ENCODE measurements at regions not wholly inside any gene's neighbourhood (a gene's known extent, or its start where the extent isn't known, plus 50 kb on each side); places are given as distances from the start of the nearest gene placed in this dataset.
"Not testable (repeated sequence)": the region's sequence is repeated elsewhere in the genome, so short reads cannot be mapped to it uniquely, and the experiment has no call there.

DNA sequence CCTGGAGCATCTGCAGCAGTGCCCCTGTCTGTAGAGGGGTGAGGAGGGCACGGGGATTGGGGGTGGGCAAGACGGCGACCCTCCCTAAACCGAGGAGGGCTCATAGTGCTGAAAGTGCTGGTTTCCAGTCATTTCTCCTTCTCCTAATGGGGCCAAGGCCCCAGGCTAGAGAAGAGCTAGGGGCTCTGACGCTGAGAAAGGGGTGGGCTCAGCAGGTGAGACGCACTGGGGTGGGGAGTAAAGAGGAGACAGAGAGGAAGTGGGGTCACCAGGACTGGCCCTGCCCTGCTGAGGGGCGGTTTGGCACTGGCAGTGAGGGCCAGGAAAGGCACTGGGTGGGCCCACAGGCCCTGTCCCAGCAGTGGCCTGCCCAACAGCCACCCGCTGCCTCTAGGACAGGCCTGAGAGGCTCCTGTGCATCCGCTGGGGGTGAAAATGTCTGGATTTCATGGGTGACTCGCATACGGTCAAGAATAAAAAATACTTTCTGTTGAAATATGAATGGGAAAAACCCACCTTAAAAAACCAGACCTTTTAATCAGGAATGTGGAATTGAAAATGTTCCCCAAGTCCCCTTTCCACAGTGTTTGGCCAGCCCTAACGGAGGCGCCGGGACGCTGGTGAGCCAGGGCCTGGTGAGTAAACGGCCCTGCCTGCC lies 122.4 kb upstream of the SMURF2 start:
- no peak for DNase-seq

DNA sequence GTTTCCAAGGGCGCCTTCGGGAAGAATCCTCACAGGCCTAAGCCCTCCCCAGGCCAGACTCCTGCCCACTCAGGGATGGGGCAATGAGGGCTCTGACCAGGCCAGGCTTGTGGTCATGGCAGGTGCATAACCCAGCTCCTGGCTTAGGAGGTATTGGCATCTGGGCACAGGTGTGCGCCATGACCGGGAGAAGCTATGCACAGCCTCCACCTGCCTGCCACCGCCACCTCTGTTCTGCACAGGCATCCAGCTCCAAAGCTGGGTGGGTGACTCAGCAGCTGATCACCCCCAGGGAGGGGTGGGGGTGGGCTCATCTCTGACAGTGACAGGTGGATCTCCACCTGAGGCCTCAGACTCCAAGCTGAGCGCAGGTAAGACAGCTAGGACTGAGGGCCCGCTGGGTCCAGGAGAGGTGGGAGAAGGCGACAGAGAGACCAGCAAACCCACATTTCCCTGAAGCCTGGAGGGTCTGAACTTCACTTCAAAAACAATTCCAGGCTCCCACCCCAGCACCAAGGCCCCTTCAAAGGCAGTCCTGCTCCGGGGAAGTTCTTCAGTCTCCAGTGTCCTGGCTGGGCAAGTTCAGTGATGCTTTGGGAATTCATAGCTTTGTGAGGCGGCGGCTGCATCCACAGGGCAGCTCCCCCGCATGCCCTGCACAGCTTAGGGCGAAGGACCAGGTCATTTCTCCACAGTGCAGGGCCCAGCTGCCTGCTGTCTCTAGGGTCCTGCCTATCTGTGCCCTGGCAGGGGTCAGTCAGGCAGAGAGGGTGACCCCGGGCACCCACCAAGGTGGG lies 121.6 kb upstream of the SMURF2 start:
- no peak for DNase-seq

DNA sequence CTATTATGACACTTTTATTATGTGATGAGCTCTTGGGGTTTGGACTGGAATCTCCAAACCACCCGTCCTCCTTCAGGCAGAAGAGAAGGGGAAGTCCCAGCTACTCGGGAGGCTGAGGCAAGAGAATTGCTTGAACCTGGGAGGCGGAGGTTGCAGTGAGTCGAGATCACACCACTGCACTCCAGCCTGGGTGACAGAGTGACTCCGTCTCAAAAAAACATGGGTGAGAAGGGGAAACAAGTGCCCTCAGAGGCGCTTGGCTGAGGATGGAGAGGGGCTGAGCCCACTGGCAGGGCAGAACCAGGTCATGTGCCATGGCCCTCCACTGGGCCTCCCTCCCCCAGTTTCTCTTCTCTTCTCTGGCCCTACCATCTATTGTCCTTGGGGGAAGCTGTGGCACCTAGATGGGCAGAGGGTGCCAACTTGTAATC lies 120.9 kb upstream of the SMURF2 start:
- DNase-seq, result no peak

DNA sequence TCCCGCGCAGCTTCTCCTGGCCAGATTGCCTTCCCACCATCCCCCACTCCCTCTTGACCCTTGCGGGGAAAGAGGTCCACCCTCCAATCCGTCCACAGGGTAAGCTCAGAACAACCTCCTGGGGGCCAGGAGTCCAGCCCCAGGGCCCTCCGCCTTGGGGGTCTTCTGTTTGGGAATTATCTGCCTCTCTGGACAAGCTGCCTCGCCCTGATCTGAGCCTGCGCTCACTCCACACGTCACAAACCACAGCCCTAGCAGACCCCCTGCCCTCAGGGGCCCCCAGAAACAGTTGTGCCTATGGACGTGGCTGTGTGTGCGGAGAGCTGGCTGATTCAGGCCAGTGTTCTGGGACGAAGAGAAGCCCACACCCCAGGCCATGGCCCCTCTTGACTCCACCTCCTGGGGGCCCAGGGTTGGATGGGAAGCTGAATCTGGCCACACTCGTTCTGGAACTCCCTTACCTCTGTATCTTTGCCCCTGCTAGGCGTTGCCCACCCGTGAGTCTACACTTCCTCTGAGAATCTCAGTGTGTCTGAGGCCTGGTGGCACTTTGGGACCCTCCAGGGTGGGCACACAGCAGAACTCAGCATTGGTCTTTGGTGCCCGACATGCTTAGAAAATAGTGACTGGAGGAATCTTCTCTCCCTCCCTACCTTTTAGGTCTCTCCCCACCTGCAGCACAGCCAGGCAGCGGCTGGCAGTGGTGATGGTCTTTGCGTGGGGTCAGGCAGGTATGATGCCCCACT lies 119.9 kb upstream of the SMURF2 start:
- no peak for DNase-seq

DNA sequence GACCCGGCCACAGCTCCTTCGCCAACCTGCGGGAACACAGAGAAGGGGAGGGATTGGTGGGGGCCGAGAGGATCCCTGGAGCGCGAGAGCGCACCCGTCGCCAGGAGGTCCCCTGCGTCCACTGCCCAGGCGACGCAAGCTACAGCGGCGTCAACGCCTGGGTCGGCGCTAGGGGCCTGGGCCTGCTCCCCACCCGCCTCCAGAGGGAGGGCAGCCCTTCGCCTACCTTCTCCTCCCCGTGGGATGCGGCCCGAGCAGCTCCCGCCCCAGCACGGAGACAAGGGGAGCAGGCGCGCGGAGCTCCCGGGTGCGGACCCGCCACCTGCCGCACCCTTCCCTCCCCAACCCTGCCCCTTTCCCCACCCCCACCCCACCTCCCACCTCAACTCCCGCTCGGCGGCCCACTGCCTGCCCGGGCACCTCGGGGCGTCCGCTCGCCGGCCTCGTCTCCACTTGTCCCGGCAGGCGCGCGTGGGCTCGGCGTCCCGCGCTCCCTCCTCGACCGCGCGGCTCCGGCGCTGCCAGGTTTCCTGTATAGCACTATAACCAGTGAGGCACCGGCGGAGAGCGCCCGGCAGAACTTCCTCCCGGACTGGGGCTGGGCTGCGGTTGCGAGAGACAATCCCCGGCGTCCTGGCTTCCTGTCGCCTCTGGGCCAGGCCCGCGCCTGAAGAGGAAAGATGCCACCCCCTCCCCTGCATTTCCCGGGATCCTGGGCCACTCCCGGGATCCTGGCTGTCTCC lies 119.1 kb upstream of the SMURF2 start:
- peak; percentile 7 to 41 (median 32) for DNase-seq

DNA sequence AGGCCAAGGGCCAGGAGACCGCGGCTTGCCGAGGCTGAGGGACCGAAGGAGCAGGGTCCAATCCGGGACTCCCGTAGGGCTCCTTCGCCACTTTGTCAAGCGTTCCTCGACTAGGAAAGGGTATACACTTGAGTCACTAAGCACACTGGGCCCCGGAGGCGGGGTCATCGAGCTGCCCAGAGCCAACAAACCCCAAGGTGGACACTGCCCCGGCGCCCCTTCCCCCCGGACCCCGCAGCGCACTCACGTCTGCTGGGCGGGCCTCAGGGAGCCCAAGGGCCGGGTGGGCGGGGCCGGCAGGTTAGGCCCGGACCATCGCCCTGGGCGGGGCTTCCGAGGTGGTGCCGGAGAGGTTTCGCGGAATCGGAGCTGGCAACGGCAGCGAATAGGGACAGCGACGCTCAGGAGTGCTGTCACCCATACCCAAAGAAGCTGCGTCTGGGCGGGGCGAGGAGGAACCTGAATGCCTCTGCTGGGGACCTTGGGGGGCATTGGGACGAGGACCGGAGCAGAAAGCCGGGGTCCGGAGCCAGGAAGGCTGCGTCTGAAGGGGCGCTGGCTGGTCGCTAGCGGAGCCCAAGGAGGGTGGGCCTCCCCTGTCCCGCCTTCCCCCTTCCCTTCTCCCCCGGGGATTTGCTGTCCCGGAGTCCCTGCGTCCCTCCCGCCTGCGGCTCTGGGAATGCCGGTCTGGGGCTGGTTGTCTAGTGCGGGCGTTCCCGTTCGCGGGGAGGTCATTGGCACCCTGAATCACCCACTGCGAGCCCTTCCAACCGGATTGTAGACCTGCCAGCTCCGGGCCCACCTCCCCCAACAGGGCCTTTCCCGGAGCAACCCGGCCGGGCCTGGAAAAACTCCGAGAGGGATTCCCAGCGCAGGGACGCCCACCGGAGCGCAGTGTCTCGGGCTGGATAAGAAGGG lies 118.2 kb upstream of the SMURF2 start:
- DNase-seq, result peak; percentile 34 to 72 (median 60)

DNA sequence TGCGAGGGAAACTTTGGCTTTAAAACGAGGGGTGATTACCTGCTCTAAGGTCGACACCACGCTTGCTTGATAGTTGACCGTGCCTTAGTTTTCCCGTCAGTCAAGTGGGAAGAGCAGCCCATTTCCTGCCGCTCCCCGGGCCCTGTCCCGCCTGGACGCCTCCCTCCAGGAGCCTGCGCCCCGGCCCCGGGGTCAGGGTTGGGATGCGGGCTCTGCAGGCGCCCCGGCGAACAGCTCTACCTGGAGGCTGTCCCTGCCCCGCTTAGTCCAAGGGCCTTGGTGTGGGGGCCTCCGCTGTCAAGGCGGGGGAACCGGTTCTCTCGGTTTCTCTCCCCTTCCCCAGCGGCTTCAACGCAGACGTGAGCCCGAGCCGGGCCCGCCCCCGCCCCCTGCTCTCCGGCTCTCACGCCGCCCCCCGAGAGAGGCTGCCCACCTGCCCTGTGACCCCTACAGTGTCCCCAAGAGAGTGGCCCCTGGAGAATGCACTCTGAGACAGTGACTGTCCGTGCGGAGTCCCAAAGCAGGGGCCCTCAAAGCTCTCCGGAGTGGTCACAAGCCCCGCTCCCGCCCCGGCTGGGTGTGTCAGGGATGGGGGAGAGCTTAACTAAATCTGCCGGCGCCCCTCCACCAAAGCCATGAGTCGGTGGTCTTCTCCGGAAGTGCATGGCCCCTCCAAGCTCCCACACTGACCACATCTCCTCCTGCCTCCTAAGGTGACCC lies 117.4 kb upstream of the SMURF2 start:
- DNase-seq, result no peak

DNA sequence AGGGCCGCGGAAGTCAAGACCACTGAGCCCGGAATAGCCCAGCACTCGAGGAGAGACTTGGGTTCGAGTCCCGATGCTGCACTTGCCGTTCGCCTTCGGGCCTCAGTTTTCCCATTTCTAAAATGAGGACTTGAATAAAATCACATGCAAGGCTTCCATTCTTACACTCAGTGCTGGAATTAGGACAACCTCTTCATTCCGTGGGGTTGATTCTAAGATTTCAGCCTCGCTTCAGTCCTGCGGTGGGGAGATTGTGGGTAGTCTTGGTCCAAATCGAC lies 116.9 kb upstream of the SMURF2 start:
- not testable (repeated sequence) for DNase-seq

DNA sequence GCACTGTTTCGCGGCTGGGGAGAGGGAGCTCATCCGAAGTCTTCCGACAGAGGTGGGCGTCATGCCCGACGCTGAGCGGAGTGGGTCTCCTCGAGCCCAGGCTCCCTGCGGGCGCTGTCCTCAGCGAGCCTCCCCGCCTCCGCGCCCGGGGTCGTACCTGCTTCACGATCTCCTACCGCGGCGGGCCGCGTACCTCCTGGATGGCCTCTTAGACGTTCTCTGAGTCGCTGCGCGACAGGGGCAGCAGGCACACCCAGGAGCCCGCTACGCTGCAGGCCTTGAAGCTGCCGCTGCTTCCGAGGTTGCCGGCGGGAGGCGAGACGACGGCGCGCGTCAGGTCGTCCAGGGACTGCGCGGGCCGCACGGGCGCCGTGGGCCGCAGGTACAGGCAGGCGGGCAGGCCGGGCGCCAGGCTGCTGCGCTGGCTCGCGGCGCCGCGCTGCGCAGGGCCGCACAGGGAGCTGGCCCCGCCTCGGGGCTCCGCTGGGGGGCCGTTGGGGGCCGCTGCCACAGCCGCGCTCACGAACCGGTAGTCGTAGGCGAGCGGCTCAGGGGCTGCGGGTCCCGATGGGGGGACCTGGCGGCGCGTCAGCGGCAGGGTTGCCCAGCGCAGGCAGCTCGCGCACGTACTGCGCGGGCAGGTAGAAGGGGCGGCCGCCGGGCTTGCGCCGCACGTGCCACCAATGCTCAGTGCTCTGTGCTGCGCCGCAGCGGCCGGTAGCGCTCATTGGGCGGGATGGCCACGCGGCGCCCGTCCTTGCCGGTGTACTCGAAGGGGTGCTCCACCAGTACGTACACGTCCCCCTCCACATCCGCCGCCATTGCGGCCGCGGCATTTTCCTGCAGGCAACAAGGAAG lies 116.4 kb upstream of the SMURF2 start:
- peak in 2 of 6 experiments; percentile 3 to 18 for DNase-seq

DNA sequence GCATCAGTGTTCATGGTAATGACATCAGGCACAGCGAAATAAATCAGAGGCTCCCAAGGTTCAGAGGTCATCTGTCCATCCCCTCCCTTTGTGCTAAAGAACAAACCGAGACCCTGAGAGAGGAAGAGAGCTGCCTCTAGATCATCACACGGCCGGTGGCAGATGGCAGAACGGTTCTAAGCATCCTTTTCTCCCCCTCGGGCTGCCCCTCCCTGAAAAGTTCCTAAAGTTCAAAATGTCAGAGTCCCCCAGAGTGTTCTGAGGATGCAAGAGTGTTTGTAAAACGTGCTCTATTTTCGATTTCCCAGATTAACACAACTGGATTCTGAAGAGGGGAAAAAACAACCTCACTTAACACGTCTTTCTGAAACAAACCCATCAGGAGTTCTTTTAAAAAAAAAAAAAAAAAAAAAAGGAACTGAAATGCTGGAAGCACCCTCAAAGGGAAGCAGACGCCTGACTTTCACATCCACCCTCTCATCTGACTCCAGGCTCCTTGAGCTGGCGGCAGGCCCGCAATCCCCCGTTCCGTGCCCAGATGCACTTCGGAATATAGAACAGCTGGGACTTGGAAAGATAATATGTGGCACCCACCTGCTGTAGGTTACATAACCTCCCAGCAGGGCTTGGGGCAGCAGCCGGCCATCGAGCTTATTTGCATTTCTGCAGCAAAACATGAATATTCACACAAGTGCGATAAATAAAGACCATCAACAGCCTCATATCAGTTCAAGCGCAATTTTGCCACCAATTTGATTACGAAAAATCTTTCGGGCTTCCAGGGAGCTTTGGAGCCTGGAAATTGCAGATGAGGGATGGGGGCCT lies 115.5 kb upstream of the SMURF2 start:
- no peak for DNase-seq

DNA sequence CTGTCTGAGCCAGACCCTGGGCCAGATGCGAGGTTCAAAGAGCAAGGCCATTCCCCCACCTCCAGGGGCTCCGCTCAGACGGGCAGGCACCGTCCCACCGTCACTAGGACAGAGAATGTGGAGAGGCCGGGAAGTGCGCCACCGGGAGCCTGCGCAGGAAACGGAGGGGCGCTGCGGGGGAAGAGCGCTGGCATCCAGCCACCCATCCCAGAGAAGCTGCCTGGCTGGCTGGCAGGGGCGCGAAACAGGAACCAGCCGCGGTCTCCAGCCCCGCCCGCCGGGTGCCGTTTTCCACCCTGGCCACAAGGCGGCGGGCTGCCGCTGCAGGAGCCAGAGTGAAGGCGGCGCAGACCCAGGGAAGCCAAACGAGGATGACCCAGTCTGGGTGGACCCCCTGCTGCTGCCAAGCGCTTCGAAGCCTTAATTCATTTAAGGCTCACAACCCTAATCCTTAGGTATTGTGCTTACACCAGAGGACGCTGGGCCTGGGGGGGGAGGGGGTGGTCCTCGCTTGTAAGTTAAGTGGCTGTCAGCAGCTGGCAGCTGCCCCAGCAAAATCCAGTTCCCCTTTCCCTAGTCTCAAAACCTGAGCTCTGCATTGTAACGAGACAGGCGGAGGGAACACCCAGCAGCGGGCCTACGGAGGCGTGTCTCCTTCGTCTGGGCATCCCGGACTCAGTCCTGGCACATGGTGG lies 114.8 kb upstream of the SMURF2 start:
- peak; percentile 30 to 74 (median 60) for DNase-seq

DNA sequence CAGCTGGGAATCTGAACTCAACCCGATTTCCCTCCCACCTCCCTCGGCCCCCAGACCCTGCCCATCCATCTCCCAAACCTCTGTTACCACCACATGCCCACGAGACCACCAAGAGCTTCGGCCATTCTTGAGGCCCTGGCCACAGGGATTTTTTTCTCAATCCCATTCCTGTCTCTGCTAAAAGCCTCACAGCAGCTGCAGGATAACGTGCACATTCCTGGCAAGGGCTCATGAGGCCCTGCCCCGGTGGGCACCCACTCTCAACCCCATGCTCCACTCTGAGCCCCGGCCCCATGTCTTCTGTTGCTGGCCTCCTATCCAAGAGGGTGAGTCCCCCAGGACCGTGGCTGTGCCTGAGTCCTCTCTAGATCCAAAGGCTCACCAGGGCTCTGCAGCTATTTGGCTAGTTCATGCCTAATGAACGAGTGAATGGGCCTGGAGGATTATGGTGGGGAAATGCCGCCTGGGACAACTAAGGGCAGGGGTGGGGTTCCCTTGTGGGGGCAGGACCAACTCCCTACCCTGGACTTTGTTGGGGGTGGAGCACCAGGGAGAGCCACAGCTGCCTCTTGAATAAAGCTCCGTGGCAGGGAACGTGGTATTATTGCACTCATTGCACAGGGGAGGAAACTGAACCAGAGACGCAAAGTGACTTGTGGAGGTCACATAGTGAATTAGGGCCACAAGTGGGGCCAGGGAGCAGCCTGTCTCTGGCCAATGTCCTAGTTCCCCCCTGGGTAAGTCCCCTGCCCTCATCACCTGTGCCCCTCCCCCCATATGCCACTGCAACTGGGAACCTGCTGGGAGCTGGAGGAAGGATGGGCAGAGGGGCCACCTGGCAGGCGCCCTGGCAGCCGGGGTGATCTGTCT lies 113.8 kb upstream of the SMURF2 start:
- DNase-seq, result no peak

DNA sequence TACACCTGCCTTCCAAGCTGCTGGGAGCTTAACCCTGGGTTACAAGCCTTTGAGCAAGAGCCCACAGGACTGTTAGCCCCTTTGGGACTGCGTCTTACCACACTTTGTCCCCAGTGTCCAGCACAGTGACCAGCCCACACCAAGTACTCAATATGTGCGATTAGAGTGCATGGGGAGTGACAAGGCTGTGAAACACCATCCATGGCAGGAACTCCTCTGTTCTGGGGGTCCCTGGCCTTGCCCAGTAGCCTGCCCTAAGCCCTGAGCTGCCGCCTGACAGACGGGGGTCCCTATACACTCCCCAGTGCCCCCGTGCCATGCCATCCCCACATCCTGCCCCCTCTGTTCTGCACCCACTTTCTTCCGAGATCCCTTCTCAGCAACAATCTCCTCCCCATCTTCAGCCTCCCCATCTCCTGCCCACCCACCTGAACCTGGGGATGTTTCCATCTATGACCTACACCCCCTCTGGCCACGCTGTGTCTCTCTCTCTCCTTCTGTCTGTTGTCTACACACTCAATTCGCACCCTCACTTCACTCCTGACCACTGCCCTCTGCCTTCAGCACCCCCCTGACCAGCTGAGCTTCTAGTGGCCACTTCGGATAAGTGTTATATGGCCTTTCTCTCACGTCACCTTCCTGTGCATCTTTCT lies 112.9 kb upstream of the SMURF2 start:
- DNase-seq, result no peak

DNA sequence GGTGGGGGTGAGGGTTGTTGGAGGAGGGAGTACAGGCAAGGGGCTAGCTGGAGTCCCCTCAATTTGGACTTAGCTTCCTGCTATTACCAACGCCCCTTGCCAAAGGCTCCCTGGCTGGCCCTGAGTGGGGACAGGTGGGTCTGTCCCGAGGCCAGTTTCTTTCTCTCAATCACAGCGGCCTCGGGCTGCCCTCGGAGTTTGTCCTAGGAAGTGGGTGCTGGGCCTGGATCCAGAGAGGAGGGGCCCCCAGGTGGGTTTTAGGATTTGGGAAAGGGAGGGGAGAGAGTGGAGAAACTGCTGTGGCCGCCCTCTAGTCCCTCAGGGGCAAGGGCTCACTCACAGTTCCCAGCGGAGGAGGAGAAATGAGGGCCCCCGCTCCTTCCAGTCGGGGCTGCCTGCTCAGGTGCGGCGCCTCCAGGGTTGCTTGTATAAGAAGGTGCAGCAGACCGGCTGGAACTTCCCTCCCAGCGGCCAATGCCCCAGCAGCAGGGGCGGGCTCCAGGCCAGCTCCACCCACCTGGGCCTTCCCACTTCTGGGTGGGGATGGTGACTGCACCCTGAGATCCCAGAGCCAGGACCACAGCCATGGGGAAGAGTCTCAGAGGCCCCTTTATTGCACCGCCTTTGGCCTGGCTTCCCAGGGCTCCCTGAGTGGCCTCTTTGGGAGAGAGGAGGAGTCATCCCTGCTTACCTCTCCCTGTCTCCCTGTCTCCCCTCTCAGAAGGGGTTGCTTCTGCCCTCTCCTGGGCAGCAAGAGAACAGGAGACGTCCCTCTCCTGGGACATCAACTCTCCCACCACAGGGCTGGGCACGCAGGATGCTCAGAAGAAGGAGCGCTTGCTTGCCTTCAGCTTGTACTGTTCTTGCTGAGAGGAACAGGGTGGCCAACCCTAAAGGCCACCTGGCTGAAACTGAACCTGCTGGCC lies 112.0 kb upstream of the SMURF2 start:
- DNase-seq, result no peak

DNA sequence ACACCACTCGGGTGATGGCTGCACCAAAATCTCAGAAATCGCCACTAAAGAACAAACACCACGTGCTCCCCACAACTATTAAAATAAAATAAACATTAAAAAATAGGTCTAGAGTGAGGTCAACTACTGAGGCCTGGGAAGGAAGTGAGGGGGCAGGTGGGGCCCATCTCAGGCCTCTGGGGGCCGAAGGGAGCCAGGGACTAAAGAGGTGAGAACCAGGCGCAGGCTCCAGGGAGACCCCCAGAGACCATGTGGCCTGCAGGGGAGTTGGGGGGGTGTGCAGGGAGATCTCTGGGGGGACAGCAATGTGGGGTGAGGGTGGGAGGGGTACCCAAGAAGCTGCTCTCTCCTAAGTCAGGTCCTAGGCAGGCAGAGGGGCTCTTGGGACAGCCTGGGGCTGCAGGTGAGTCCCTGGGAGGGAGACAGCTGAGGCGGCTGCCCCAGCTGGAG lies 111.3 kb upstream of the SMURF2 start:
- DNase-seq, result no peak

DNA sequence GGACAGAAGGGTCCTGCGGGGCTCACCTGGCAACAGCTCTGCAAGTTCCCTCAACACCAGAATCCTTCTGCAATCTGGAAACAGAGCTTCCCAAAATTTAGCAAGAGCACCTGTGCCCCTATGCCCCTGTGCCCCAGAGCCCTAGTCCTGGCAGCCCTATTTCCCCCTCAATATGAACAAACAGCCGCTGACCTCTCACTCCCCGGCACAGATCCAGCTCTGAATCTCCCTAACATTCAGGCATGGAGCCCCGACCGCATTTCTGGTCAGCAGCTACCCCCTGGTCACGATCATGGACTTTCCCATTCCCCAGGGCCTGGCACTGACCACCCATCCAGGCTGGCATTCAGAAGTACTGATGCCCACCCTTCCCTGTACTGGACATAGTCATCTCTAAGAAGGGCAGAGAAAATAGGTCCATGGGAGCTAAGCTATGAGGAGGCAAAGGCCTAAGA lies 110.8 kb upstream of the SMURF2 start:
- no peak for DNase-seq

All from stimulated activated naive CD4-positive, alpha-beta T cell (primary cell).